H1 (cell line): ENCODE measurements at regions not wholly inside any gene's neighbourhood (a gene's known extent, or its start where the extent isn't known, plus 50 kb on each side); places are given as distances from the start of the nearest gene placed in this dataset.

Experiments
- CTCF ChIA-PET: fragments of 300-600 bp; sonication (Branson Sonifier 250); formaldehyde crosslinking; loops from one replicate; lab custom pipeline; 2021; ENCODE audit not compliant: partially characterized antibody; lab: Charles Lee
- POLR2A ChIA-PET: fragments of 300-600 bp; sonication (Branson Sonifier 250); formaldehyde crosslinking; loops from one replicate; lab custom pipeline; 2021; ENCODE audit warnings: inconsistent platforms; ENCODE audit not compliant: partially characterized antibody; lab: Charles Lee
- DNase-seq, 2 experiments: peaks; one replicate each; pipeline versions ENCODE4 v3.0.0 to v3.0.0-alpha.2; 2010 to 2022; ENCODE audit warnings: low spot score in 2 of 2, low read depth in 1 of 2, mixed read lengths in 1 of 2
- FAIRE-seq: peaks from 2 replicates; lab custom pipeline; 2011; peaks lifted over from hg19 to GRCh38; lab: Jason Lieb, UNC
- H2AFZ ChIP-seq: 2 replicates; pipeline ENCODE4 v1.8.1; 2012; ENCODE audit warnings: low read length, inconsistent platforms
- H2AK5ac ChIP-seq: 2 replicates; pipeline ENCODE4 v1.6.1; 2013; ENCODE audit warnings: low read depth, low read length
- H2BK120ac ChIP-seq: replicated peaks from 2 replicates; pipeline ENCODE3; 2013; ENCODE audit warnings: low read depth, low read length, inconsistent platforms
- H2BK12ac ChIP-seq: 2 replicates; pipeline ENCODE4 v1.6.1; 2013; ENCODE audit warnings: low read depth, low read length
- H2BK15ac ChIP-seq: 2 replicates; pipeline ENCODE4 v1.6.1; 2013; ENCODE audit warnings: low read length
- H2BK20ac ChIP-seq: 2 replicates; pipeline ENCODE4 v1.6.1; 2013; ENCODE audit warnings: low read length
- H2BK5ac ChIP-seq: 2 replicates; pipeline ENCODE4 v1.6.1; 2013; ENCODE audit warnings: low read depth, low read length
- H3K14ac ChIP-seq: 2 replicates; pipeline ENCODE4 v1.6.1; 2013; ENCODE audit warnings: inconsistent platforms; ENCODE audit not compliant: insufficient read length
- H3K18ac ChIP-seq: 2 replicates; pipeline ENCODE4 v1.6.1; 2013; ENCODE audit warnings: low read length; ENCODE audit errors: extremely low read depth
- H3K23ac ChIP-seq: 2 replicates; pipeline ENCODE4 v1.6.1; 2013; ENCODE audit warnings: inconsistent platforms; ENCODE audit not compliant: insufficient read length
- H3K23me2 ChIP-seq: 2 replicates; pipeline ENCODE4 v1.6.1; 2013; ENCODE audit warnings: low read depth, low read length
- H3K27ac ChIP-seq: 2 replicates; pipeline ENCODE4 v1.6.1; 2011; ENCODE audit warnings: low read depth, low read length, inconsistent platforms
- H3K27me3 ChIP-seq, 4 experiments: replicated peaks in 1 of 4; 1 replicate in 1 of 4; 2 replicates in 3 of 4; pipeline versions ENCODE4 v1.6.1 to v1.8.1; 2011 to 2013; ENCODE audit warnings: low read length in 3 of 4, mild to moderate bottlenecking in 3 of 4, inconsistent platforms in 2 of 4, mixed read lengths in 2 of 4, moderate library complexity in 1 of 4; ENCODE audit not compliant: control insufficient read depth in 3 of 4, insufficient read depth in 3 of 4; ENCODE audit errors: extremely low read depth in 1 of 4
- H3K36me3 ChIP-seq, 4 experiments: 2 replicates each; pipeline versions ENCODE4 v1.6.1 to v1.8.1; 2011 to 2013; ENCODE audit warnings: mild to moderate bottlenecking in 4 of 4, low read length in 3 of 4, moderate library complexity in 2 of 4, control low read depth in 1 of 4, inconsistent platforms in 1 of 4; ENCODE audit not compliant: insufficient read depth in 4 of 4, control insufficient read depth in 2 of 4
- H3K4ac ChIP-seq: replicated peaks from 2 replicates; pipeline ENCODE3; 2013; ENCODE audit warnings: low read length, low read depth, mixed read lengths, inconsistent platforms; ENCODE audit not compliant: insufficient read length
- H3K4me1 ChIP-seq, 4 experiments: replicated peaks in 1 of 4; 1 replicate in 1 of 4; 2 replicates in 3 of 4; pipeline versions ENCODE4 v1.6.1 to v1.8.1; 2011 to 2013; ENCODE audit warnings: low read length in 3 of 4, inconsistent platforms in 2 of 4, mixed read lengths in 1 of 4; ENCODE audit not compliant: insufficient read depth in 4 of 4, control insufficient read depth in 3 of 4
- H3K4me2 ChIP-seq, 2 experiments: 2 replicates each; pipeline versions ENCODE4 v1.6.1 to v1.8.1; 2011 to 2013; ENCODE audit warnings: low read depth in 2 of 2, low read length in 2 of 2, control low read depth in 1 of 2, inconsistent platforms in 1 of 2, mild to moderate bottlenecking in 1 of 2; ENCODE audit not compliant: insufficient read depth in 1 of 2
- H3K4me3 ChIP-seq, 4 experiments: fragments of 200-600, 300-600 bp in 1 of 4; sonication (generic), shearing (Covaris generic), sonication (Bioruptor Twin) in 1 of 4; 2 replicates each; pipeline versions ENCODE4 v1.5.1 to v1.8.1; 2011 to 2016; ENCODE audit warnings: low read length in 4 of 4, low read depth in 3 of 4, control low read depth in 2 of 4, inconsistent platforms in 2 of 4, mild to moderate bottlenecking in 2 of 4, mixed read lengths in 1 of 4, moderate library complexity in 1 of 4; ENCODE audit not compliant: insufficient read depth in 2 of 4; ENCODE audit errors: extremely low read depth in 1 of 4
- H3K56ac ChIP-seq: replicated peaks from 2 replicates; pipeline ENCODE3; 2013; ENCODE audit warnings: low read depth, mild to moderate bottlenecking, mixed read lengths, low read length, inconsistent platforms; ENCODE audit not compliant: insufficient read length
- H3K79me1 ChIP-seq: 2 replicates; pipeline ENCODE4 v1.6.1; 2013; ENCODE audit warnings: low read depth, low read length, control low read depth
- H3K79me2 ChIP-seq, 2 experiments: 2 replicates each; pipeline versions ENCODE4 v1.6.1 to v1.8.1; 2012 to 2013; ENCODE audit warnings: low read length in 2 of 2, mild to moderate bottlenecking in 2 of 2, inconsistent platforms in 1 of 2; ENCODE audit not compliant: insufficient read depth in 2 of 2, control insufficient read depth in 1 of 2
- H3K9ac ChIP-seq, 4 experiments: replicated peaks in 1 of 4; 1 replicate in 1 of 4; 2 replicates in 3 of 4; pipeline versions ENCODE4 v1.6.1 to v1.8.1; 2011 to 2013; ENCODE audit warnings: low read depth in 3 of 4, low read length in 3 of 4, control low read depth in 2 of 4, mild to moderate bottlenecking in 2 of 4, moderate library complexity in 2 of 4, inconsistent platforms in 1 of 4; ENCODE audit errors: extremely low read depth in 1 of 4
- H3K9me3 ChIP-seq, 2 experiments: 2 replicates each; pipeline versions ENCODE4 v1.6.1 to v1.8.1; 2012 to 2013; ENCODE audit warnings: mild to moderate bottlenecking in 2 of 2, moderate library complexity in 2 of 2, control low read depth in 1 of 2, inconsistent platforms in 1 of 2, low read depth in 1 of 2, low read length in 1 of 2, mixed read lengths in 1 of 2; ENCODE audit not compliant: insufficient read depth in 2 of 2
- H4K20me1 ChIP-seq, 2 experiments: replicated peaks in 1 of 2; 2 replicates each; pipeline versions ENCODE3 to v1.8.1; 2011 to 2013; ENCODE audit warnings: inconsistent platforms in 2 of 2, low read length in 2 of 2, mild to moderate bottlenecking in 1 of 2; ENCODE audit not compliant: insufficient read depth in 2 of 2, control insufficient read depth in 1 of 2
- H4K5ac ChIP-seq: 2 replicates; pipeline ENCODE4 v1.6.1; 2013; ENCODE audit warnings: low read length, low read depth, mixed read lengths, inconsistent platforms; ENCODE audit not compliant: insufficient read length
- H4K8ac ChIP-seq: 2 replicates; pipeline ENCODE4 v1.8.0; 2013; ENCODE audit warnings: mild to moderate bottlenecking, moderate library complexity, low read length, inconsistent platforms; ENCODE audit not compliant: insufficient read depth; ENCODE audit errors: extremely low read depth
- H4K91ac ChIP-seq: replicated peaks from 2 replicates; pipeline ENCODE3; 2013; ENCODE audit warnings: low read length, mixed read lengths, inconsistent platforms; ENCODE audit not compliant: insufficient read length
- ATF2 ChIP-seq: IDR thresholded peaks from 2 replicates; pipeline ENCODE4 v1.6.1; 2012; ENCODE audit warnings: low read length, inconsistent platforms
- CREB1 ChIP-seq: IDR thresholded peaks from 2 replicates; pipeline ENCODE4 v1.6.1; 2012; ENCODE audit warnings: inconsistent platforms
- SP1 ChIP-seq: IDR thresholded peaks from 2 replicates; pipeline ENCODE4 v1.6.1; 2011; ENCODE audit warnings: low read depth, low read length
- WGBS, 2 experiments: shearing (Covaris generic) in 1 of 2; methylation state at CpG; one replicate each; pipeline versions ENCODE4 v1.1.6 to v1.1.7; 2013 to 2015; ENCODE audit warnings: low lambda C conversion rate in 2 of 2, mixed read lengths in 2 of 2, inconsistent platforms in 1 of 2, low coverage in 1 of 2, missing lambda C conversion rate in 1 of 2; ENCODE audit not compliant: insufficient replicate concordance in 2 of 2, insufficient coverage in 1 of 2, insufficient read length in 1 of 2; ENCODE audit errors: extremely low coverage in 1 of 2, missing lambda C conversion rate in 1 of 2; 5-methylcytosine and 5-hydroxymethylcytosine counted together

DNA sequence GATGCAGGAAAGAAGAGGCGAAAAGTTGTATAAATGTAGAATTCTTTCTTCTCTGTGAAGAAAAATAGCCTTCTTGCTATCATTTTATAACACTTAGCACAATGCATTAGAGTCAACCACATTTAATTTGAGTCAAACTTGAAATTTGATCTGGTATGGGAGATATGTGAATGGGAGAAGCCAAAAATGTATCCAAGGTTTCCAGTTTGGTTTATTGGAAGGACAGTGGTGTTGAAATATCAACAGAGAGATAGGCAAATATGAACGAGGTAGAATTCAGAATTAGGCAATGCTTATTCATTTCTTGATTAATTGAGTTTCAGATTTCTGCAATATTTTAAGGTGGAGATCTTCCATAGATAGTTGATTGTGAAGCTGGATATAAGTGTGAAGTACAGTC lies 991.9 kb upstream of the CHAC2 start:
- Histone ChIP-seq H3K27ac (no peak overlapping the region), H4K8ac (no peak overlapping the region), H3K14ac (no peak overlapping the region), H3K9me3 (no peaks in the 10 kb centered on the region), H3K56ac (no peak overlapping the region), H3K4me2 (no peak overlapping the region), H2AFZ (no peak overlapping the region), H4K20me1 (no peaks in the 10 kb centered on the region), H3K79me1 (no peaks in the 10 kb centered on the region), H3K36me3 (no peaks in the 10 kb centered on the region), H2BK12ac (no peak overlapping the region), H4K5ac (no peak overlapping the region), H2AK5ac (no peak overlapping the region), H3K9ac (no peak overlapping the region), H2BK120ac (no peak overlapping the region), H2BK15ac (no peak overlapping the region), H3K18ac (no peak overlapping the region), H3K4me1 (no peaks in the 10 kb centered on the region), H3K4ac (no peak overlapping the region), H2BK20ac (no peak overlapping the region), H3K79me2 (no peaks in the 10 kb centered on the region)
- CTCF ChIA-PET, result no interaction called here
- FAIRE-seq, result no peak
- no peak for DNase-seq
- POLR2A ChIA-PET, result no interaction called here
- 87% methylated on average over 2 of the region's 2 CpGs; no CpG with 5 or more reads in 1 of the 2 experiments for WGBS, 2 experiments
- TF ChIP-seq ATF2 (no peak), SP1 (no peak), CREB1 (no peak)
- TF ChIP-seq, all 59 proteins: peak for 0
- Histone ChIP-seq H3K23ac (no peak overlapping the region), H3K23me2 (no peaks in the 10 kb centered on the region), H2BK5ac (no peak overlapping the region), H4K91ac (no peak overlapping the region), H3K4me3 (no peak overlapping the region), H3K27me3 (no peaks in the 10 kb centered on the region)
